ENCODE measurements at regions not wholly inside any gene's neighbourhood (a gene's known extent, or its start where the extent isn't known, plus 50 kb on each side); places are given as distances from the start of the nearest gene placed in this dataset.

- TF ChIP-seq CTCF (conservative IDR thresholded peaks at IDR 0.05; ENCODE audit: low read depth, low read length), result no peak
- TF ChIP-seq RCOR1 (IDR thresholded peaks at IDR 0.05; ENCODE audit: insufficient replicate concordance, low read length), result no peak
- no peak for TF ChIP-seq NFE2L2 (IDR thresholded peaks at IDR 0.05; ENCODE audit: low read depth, low read length)
- no peak for TF ChIP-seq ELK1 (IDR thresholded peaks at IDR 0.05; ENCODE audit: borderline replicate concordance, low read depth, low read length)
- TF ChIP-seq BHLHE40 (IDR thresholded peaks at IDR 0.05; ENCODE audit: low read depth, low read length), result no peak
- no peak for TF ChIP-seq POLR2A (IDR thresholded peaks at IDR 0.05; ENCODE audit: low read depth, low read length)
- no peak for TF ChIP-seq MXI1 (IDR thresholded peaks at IDR 0.05; ENCODE audit: borderline replicate concordance, low read depth, low read length)
- no peak for TF ChIP-seq SMC3 (IDR thresholded peaks at IDR 0.05; ENCODE audit: low read depth, low read length)
- no peak for TF ChIP-seq USF2 (IDR thresholded peaks at IDR 0.05; ENCODE audit: low read depth, low read length)
- no peak for TF ChIP-seq CEBPB (IDR thresholded peaks at IDR 0.05; ENCODE audit: low read depth, low read length)
- no peak for TF ChIP-seq FOS (IDR thresholded peaks at IDR 0.05; ENCODE audit: low read depth, low read length)
These were observed 71.9 kb downstream of the ACTL7B start for GRCh38 chr9:108783731-108784495.
